HL-60 (cell line): ENCODE measurements at regions not wholly inside any gene's neighbourhood (a gene's known extent, or its start where the extent isn't known, plus 50 kb on each side); places are given as distances from the start of the nearest gene placed in this dataset.

Experiments used
- POLR2AphosphoS5 ChIP-seq: IDR thresholded peaks from 2 replicates; pipeline ENCODE4 v1.6.1; 2012; ENCODE audit warnings: low read depth
- REST ChIP-seq: IDR thresholded peaks from 2 replicates; pipeline ENCODE4 v1.6.1; 2012; ENCODE audit warnings: low read depth; ENCODE audit not compliant: insufficient replicate concordance
- TF ChIP-seq, protein P1 (sequence below): IDR thresholded peaks from one replicate; pipeline ENCODE4 v1.5.1; 2011; ENCODE audit warnings: low read length, control low read depth, inconsistent platforms; ENCODE audit not compliant: insufficient read depth

GRCh38 chr13:62084728-62085127, 669.1 kb upstream of the PCDH20 start:
- TF ChIP-seq POLR2AphosphoS5 (no peak), REST (no peak)
- TF ChIP-seq, protein P1, sequence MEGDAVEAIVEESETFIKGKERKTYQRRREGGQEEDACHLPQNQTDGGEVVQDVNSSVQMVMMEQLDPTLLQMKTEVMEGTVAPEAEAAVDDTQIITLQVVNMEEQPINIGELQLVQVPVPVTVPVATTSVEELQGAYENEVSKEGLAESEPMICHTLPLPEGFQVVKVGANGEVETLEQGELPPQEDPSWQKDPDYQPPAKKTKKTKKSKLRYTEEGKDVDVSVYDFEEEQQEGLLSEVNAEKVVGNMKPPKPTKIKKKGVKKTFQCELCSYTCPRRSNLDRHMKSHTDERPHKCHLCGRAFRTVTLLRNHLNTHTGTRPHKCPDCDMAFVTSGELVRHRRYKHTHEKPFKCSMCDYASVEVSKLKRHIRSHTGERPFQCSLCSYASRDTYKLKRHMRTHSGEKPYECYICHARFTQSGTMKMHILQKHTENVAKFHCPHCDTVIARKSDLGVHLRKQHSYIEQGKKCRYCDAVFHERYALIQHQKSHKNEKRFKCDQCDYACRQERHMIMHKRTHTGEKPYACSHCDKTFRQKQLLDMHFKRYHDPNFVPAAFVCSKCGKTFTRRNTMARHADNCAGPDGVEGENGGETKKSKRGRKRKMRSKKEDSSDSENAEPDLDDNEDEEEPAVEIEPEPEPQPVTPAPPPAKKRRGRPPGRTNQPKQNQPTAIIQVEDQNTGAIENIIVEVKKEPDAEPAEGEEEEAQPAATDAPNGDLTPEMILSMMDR, result no peak
